ENCODE measurements at regions not wholly inside any gene's neighbourhood (a gene's known extent, or its start where the extent isn't known, plus 50 kb on each side); places are given as distances from the start of the nearest gene placed in this dataset.

- TF ChIP-seq CTCF (conservative IDR thresholded peaks at IDR 0.05 in 1 of 2, IDR thresholded peaks at IDR 0.05 in 1 of 2; ENCODE audit: low read depth in 1 of 2, low read length in 2 of 2) (no peak), EZH2 (IDR thresholded peaks at IDR 0.05; ENCODE audit: low read length, missing control alignments) (no peak)
Observed at GRCh38 chr1:88060750-88061491, 623.2 kb upstream of the PKN2 start.

All from fibroblast of lung (primary cell).